ENCODE measurements at regions not wholly inside any gene's neighbourhood (a gene's known extent, or its start where the extent isn't known, plus 50 kb on each side); places are given as distances from the start of the nearest gene placed in this dataset.

DNA sequence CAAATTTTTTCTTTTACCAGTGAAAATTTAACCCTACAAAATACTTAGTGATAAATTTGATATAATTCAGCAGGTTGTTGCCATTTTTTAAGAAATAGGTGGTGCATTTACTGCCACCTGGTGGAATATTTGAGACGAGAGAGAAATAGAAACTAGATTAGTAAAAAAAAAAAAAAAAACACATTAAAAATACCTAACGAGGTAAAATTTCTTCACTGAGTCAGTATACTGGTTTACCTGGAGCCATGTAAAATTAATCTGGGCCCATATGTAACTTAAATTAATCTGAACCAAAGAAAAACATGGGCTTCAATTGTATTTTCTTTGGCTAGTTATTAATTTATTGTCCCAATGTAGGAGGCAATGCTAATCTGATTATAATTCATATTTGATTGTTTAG lies 520.8 kb downstream of the EPM2A start:
- DNase-seq, result no peak

DNA sequence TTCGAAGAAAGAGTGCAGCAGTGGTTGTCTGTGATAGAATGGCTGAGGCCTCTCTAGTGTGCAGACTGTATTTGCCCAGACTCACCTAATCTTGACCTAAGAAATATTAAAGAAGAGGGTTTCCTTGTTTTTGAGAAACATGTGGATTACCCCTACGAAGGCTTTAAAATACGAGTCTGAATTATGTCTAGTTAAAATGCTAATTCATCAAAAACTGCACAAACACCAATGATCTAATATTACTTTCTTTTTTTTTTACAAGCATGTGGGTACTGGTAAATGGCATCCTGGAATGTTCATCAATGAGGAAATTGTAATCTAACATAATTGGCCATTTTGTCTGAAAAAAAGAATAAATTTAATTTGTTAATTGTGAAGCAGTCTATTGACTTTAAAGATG lies 510.9 kb downstream of the EPM2A start:
- DNase-seq, result no peak

- DNase-seq, result no peak
Observed at GRCh38 chr6:145225500-145225899, 509.8 kb downstream of the EPM2A start.

GRCh38 chr6:145227593-145227992 lies 507.7 kb downstream of the EPM2A start:
- no peak for DNase-seq

GRCh38 chr6:145228962-145229582 lies 506.2 kb downstream of the EPM2A start:
- no peak for DNase-seq

DNA sequence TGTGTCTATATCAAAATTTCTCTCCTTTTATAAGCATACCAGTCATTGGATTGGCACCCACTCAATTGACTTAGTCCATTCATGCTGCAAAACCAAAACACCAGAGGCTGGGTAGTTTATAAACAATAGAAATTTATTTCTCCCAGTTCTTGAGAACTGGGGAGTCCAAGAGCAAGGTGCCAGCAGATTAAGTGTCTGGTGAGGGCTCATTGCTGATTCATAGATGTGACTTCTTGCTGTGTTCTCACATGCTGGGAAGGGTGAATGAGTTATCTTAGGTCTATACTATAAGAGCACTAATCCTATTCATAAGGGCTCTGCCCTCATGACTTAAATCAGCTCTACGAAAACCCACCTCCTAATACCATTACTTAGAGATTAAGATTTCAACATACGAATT lies 501.4 kb downstream of the EPM2A start:
- DNase-seq, result no peak

DNA sequence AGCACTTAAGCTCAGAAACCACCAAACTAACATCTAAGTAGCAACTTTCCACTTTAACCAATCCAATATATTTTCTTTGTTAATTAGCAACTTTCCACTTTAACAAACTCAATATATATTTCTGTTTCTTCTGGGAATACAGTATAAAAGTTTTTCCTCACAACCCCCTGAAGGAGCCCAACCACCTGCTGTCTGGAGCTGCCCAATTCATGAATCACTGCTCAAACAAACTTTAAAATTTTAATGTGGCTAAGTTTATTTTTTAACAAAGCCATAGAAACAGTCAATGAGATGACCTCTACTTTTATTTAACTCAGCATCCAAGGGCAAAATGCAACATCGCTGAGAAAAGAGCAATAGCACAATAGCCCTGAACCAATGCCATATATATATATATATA lies 500.1 kb downstream of the EPM2A start:
- DNase-seq, result no peak

GRCh38 chr6:145238787-145239186 lies 496.5 kb downstream of the EPM2A start:
- no peak for DNase-seq

DNA sequence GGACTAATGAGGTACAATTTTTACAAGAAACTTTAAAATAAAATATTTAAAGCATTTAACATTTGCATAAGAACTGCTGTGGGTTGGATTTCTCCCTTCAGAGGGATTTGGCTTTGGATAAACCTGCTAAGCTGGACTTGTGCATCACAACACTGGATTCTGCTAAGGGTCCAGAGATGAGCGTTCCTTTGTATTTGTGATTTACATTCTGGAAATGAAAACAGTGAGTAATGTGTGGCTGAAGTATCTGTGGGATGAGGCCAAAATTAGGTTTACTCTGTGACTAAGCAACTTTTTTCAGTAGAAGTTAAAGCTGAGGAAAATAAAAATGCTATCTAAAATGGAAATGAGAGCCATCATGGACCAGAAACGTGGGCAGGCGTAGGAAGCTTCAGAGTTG lies 494.3 kb downstream of the EPM2A start:
- no peak for DNase-seq

DNA sequence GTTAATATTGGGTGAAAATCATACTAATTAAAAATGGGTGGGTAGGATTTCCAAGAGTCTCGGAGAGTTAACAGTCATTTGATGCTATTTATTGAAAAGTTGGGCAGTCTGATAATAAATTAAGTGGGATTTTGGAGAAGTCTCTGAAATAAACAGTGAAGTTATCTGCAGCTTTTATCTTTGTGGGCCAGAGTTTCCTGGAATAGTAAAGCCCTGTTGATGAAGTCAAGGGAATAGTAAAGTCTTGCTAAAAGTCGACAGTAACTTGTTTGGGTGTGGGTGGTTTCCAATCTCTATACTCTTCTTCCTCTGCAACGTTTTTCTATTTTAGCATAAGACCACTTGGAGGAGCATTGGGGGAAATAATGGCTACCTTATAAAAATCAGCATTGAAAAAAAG lies 493.6 kb downstream of the EPM2A start:
- no peak for DNase-seq

DNA sequence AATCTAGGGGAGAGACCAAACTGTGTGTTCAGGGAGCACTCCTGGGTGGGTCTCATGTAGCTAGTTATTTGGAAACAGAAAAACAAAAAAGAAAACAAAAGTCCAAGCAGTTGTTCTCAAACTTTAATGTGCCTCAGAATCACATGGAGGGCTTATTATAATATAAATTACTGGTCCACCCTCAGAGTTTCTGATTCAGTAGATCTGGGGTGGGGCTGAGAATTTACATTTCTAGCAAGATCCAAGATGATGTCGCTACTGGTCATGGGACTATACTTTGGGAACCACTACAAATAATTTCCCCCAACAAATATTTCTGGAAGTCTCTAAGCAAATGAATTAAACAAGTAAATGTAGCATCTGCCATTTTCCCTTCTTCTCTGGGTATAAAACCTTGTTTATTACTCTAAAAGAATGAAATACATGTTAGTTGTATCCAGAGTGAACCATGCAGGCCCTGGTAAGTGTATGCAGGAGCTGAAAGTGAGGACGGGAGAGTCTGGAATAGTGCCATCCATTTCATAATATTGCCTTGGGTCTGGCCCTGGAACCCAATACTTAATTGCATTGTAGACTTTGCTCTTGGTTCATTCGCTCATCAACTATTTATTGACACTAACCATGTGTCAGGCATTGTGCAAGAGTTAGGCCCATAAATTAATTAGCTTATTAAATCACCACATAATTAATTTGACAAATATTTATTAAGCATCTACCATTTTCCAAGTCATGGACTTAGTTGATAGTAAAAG lies 490.8 kb downstream of the EPM2A start:
- no peak for DNase-seq

DNA sequence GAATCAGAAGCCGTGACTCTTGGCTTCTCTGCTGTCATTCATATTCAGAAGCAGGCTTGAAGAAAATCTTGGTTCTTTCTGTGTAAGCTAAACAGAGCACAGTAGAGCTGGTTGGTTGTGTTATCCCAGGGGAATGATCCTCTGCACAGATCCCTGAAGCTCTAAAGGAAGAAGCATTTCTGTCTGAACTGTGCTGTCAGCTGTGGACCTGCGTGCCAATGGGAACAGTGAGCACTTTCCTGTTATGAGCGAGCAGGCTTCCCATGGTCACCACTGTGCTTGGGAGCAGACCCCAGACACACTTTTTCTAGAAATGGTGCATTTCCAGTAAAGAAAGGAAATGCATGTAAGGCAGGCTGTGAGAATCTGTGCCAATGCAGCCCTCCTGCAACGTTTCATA lies 490.2 kb downstream of the EPM2A start:
- DNase-seq, result no peak

GRCh38 chr6:145247692-145248419 lies 487.5 kb downstream of the EPM2A start:
- no peak for DNase-seq

GRCh38 chr6:145250436-145250835 lies 484.9 kb downstream of the EPM2A start:
- no peak for DNase-seq

DNA sequence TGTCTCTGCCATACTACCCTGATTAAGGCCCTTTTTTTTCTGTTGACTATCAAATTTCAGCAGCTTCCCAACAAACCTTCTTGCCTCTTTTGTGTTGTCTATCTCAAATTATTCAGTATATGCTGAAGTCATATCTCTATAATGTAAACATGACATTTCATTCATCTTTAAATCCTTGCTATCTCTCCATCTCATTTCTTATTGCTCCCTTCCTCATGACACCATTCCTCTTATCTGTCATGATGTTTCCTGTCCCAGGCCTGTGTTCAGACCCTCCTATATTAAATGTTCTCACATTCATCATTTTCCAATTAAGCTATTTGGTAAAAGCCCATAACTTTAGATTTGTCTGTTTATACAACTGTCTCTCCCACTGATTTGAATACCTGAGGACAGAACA lies 482.6 kb downstream of the EPM2A start:
- no peak for DNase-seq

- DNase-seq, result no peak
Observed at GRCh38 chr6:145254649-145255401, 480.5 kb downstream of the EPM2A start.

DNA sequence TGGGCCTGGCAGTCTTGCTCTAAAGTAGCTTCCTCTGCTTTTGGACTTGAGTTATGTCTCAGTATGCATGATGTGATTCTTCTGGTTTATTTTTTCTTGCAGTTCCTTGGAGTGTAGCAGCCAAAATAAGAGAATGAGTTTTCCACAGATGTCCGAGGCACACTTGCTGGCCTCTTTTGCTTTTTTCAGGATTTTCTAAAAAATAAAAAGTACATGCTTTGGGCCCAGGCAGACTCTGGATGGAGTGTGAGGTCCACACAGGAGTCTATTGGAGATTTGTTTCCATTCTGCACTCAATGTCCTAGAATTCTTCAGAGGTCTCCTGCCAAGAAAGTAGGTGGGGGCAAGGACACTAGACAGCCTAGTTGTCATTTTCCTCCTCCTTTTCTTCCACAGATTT lies 477.6 kb downstream of the EPM2A start:
- no peak for DNase-seq

- no peak for DNase-seq
Observed at GRCh38 chr6:145258122-145258521, 477.2 kb downstream of the EPM2A start.

- DNase-seq, result no peak
Observed at GRCh38 chr6:145260484-145261175, 474.7 kb downstream of the EPM2A start.

GRCh38 chr6:145261758-145262157 lies 473.6 kb downstream of the EPM2A start:
- DNase-seq, result no peak

DNA sequence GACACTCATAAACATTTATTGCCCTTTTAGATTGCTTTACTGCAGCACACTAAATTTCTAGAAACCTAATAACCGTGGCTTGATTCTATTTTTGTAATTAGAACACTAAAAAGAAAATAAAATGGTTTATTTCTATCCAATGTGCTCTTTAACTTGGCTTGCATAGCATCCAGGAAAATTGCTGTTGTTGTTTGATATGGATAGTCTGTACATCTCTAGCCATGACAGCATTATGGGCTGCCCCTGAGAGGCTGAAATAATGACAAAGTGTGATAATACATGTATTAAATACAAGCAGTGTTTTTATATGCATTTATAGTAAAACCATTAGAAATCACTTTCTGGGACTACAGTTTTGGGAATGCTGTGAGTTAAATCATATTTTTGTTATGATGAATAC lies 472.5 kb downstream of the EPM2A start:
- no peak for DNase-seq

GRCh38 chr6:145263778-145264211 lies 471.5 kb downstream of the EPM2A start:
- no peak for DNase-seq

Data from midbrain (tissue), 1 donor.